AG04449 (cell line): ENCODE measurements at regions not wholly inside any gene's neighbourhood (a gene's known extent, or its start where the extent isn't known, plus 50 kb on each side); places are given as distances from the start of the nearest gene placed in this dataset.
"Not testable (repeated sequence)": the region's sequence is repeated elsewhere in the genome, so short reads cannot be mapped to it uniquely, and the experiment has no call there.

Experiments used
- CTCF ChIA-PET: fragments of 350-600 bp; formaldehyde crosslinking; extraction: SDS; loops from one replicate; lab custom pipeline; 2021; ENCODE audit warnings: antibody characterized with exemption; lab: Yijun Ruan, JAX
- POLR2A ChIA-PET: fragments of 400-600, 350-600 bp; formaldehyde crosslinking; extraction: SDS; loops from one replicate; lab custom pipeline; 2020; ENCODE audit warnings: antibody characterized with exemption, inconsistent platforms; lab: Yijun Ruan, JAX
- DNase-seq: peaks from one replicate; pipeline ENCODE4 v3.0.0-alpha.2; 2010; ENCODE audit warnings: low read depth, low spot score
- H3K4me3 ChIP-seq: 2 replicates; pipeline ENCODE4 v1.5.1; 2011; ENCODE audit warnings: low read depth, mild to moderate bottlenecking, control low read depth, low read length
- TF ChIP-seq, protein P1 (sequence below): IDR thresholded peaks from one replicate; pipeline ENCODE4 v1.5.1; 2011; ENCODE audit warnings: mild to moderate bottlenecking, moderate library complexity, low read length, control low read depth, inconsistent platforms; ENCODE audit not compliant: insufficient read depth; ENCODE audit errors: missing control alignments

DNA sequence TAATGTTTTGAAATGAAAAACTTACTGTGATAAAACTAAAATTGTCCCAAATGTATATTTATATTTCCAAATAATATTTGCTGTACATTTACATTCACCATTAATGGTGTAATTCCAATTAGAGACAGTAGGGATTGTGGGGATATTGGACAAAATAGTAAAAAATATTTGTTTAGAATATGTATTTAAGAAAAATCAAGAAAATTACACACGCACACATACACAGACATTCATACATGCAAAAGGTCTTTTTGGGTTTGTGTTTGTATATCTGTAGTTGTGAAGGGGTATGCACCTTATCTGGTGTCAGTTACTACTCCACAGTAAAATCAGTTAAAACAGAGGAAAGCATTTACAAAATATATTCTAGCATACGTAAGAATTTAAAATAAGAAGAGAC, 435.9 kb upstream of the ZNF804A start:
- POLR2A ChIA-PET = no interaction called here
- CTCF ChIA-PET = no interaction called here
- DNase-seq = no peak
- TF ChIP-seq, protein P1, sequence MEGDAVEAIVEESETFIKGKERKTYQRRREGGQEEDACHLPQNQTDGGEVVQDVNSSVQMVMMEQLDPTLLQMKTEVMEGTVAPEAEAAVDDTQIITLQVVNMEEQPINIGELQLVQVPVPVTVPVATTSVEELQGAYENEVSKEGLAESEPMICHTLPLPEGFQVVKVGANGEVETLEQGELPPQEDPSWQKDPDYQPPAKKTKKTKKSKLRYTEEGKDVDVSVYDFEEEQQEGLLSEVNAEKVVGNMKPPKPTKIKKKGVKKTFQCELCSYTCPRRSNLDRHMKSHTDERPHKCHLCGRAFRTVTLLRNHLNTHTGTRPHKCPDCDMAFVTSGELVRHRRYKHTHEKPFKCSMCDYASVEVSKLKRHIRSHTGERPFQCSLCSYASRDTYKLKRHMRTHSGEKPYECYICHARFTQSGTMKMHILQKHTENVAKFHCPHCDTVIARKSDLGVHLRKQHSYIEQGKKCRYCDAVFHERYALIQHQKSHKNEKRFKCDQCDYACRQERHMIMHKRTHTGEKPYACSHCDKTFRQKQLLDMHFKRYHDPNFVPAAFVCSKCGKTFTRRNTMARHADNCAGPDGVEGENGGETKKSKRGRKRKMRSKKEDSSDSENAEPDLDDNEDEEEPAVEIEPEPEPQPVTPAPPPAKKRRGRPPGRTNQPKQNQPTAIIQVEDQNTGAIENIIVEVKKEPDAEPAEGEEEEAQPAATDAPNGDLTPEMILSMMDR = no peak
- no peak overlapping the region for H3K4me3 ChIP-seq

DNA sequence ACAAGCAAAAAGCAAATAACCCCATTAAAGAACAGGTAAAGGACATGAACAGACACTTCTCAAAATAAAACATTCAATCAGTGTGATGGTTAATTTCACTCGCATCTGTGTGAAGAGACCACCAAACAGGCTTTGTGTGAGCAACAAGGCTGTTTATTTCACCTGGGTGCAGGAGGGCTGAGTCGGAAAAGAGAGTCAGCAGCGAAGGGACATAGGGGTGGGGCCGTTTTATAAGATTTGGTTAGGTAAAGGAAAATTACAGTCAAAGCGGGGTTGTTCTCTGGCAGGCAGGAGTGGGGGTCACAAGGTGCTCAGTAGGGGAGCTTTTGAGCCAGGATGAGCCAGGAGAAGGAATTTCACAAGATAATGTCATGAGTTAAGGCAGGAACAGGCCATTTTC, 429.5 kb upstream of the ZNF804A start:
- CTCF ChIA-PET, H3K4me3 ChIP-seq, DNase-seq, POLR2A ChIA-PET: not testable (repeated sequence)

DNA sequence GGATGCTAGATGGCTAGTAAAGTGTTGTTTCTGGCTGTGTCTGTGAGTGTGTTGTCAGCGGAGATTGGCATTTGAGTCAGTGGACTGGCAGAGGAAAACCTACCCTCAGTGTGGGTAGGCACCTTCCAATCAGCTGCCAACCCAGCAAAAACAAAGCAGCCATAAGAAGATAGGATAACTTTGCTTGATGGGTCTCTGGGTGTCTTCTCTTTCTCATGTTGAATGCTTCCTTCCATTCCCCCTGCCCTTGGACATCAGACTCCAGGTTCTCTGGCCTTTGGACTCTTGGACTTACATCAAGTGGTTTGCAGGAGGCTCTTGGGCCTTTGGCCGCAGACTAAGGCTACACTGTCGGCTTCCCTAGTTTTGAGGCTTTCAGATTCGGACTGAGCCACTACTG, 429.0 kb upstream of the ZNF804A start:
- ChIA-PET CTCF (no interaction called here), POLR2A (no interaction called here)
- H3K4me3 ChIP-seq = no peak overlapping the region
- DNase-seq = no peak
- TF ChIP-seq, protein P1 = no peak

DNA sequence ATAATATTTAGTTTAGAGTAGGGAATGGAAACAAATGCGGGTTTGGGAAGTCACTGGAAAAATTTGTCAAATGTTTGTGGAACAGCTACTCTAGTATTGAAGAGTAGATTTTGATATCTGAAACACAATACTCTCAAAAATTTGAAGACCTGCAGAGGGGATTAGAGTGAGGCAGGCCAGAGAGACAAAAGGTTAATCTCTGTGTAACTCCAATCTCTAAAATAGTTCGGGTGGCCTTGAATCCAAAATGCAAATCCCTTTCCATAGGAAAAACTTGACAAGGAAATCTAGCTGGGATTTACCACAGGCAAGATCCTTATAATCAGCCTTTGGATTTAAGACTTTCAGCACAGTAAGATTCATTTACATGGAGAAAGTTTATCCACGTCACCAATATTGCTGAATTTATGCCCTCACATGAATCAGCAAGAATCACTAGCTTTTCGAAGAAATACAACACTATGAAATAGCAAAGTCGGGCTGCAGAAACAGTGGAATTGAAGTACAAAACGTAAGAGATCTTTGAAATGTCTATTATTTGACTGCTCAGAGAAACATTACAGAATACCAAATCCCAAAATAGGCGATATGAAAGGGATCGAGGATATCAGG, 423.7 kb upstream of the ZNF804A start:
- DNase-seq = no peak

DNA sequence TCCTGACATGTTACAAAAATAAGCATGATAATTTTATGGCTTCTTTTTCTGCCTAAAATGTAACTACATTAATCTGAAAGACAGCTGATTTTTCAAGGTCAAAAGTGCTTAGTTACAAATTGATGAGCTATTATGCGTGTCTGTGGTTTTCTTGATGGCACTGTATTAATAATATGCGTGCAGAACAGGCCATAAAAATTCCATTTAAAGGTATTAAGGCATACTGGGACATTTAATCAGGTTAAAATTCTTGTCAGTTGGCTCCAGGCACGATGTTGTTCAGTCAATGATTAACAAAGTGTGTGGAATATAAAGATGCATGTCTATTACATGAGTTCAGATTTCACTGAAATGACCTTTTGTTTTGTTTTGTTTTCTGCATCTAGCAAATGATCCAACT, 420.1 kb upstream of the ZNF804A start:
- TF ChIP-seq, protein P1 = no peak
- no peak for DNase-seq
- no peak overlapping the region for H3K4me3 ChIP-seq
- ChIA-PET POLR2A (no interaction called here), CTCF (no interaction called here)

More for the DNA sequence above, 423.7 kb upstream of the ZNF804A start:
- TF ChIP-seq, protein P1 = no peak
- H3K4me3 ChIP-seq = no peak overlapping the region
- CTCF ChIA-PET = no interaction called here
- POLR2A ChIA-PET = no interaction called here

DNA sequence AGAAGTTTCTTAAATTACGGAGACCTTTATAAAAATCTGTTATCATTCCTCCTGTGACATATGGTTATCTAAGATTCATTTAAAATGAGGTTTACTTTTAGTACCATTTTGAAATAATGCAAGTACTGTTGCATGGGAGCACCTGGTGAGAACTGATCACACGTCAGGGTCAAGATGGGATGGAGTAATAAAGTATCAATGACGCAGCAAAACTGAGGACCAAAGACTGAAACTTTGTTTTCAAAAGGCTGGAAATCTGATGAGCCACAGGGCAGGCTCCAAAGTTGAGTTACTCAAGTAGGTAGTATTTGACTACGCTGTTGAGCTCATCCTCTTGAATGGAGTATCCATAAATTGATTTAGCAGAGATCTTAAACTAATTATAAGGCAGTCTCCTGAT, 411.9 kb upstream of the ZNF804A start:
- ChIA-PET POLR2A (no interaction called here), CTCF (no interaction called here)
- DNase-seq = no peak
- H3K4me3 ChIP-seq = no peak overlapping the region
- TF ChIP-seq, protein P1 = no peak

DNA sequence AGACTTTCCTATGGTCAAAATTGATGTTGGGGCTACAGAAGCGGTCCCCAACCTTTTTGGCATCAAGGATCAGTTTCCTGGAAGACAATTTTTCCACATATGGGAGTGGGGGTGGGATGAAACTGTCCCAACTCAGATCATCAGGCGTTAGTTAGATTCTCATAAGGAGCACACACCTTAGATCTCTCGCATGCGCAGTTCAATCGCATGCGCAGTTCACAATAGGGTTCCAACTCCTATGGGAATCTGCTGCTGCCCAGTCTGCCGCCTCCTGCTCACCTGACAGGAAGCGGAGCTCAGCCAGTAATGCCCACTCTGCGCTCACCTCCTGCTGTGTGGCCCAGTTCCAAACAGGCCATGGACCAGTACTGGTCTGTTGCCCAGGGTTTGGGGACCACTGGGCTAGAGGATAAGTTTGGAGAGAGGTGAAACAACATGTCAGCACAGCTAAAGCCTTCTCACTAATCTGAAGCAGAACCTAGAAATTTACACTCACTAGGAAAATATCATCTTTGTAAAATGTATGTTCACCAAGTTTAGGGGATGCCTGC, 410.8 kb upstream of the ZNF804A start:
- no peak for DNase-seq
- POLR2A ChIA-PET = no interaction called here
- H3K4me3 ChIP-seq = no peak overlapping the region
- CTCF ChIA-PET = no interaction called here
- TF ChIP-seq, protein P1 = no peak
